ENCODE measurements at regions not wholly inside any gene's neighbourhood (a gene's known extent, or its start where the extent isn't known, plus 50 kb on each side); places are given as distances from the start of the nearest gene placed in this dataset.

DNA sequence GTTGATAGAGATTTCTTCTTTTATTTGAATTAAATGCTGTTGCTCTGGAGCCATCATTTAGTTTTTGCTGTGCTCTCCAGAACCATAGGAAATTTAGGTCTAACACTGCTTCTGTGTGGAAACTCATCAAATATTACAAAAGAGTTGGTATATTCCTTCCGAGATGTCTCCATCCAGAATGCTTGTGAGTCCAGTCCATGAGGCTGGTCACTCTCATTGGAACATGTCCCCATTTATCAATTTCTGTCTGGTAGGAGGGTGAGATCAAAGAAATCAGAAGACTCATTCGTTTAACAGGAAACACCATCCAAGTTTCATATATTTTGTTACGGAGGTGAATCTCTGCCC lies 52.4 kb upstream of the LMO2 start:
- Mint-ChIP-seq H3K4me3 (no peak overlapping the region), H3K9me3 (no peaks in the 10 kb centered on the region), H3K27me3 (ENCODE audit: low read depth) (no peaks in the 10 kb centered on the region), H3K27ac (no peak overlapping the region), H3K36me3 (no peaks in the 10 kb centered on the region), H3K4me1 (peaks cover 12% of the 10 kb centered on the region)
- TF ChIP-seq GTF2I (CRISPR knock-in tag; conservative IDR thresholded peaks at IDR 0.05) (no peak), NFATC4 (CRISPR knock-in tag; IDR thresholded peaks at IDR 0.05) (no peak), ELF4 (CRISPR knock-in tag; IDR thresholded peaks at IDR 0.05; ENCODE audit: low read depth) (no peak), GABPB1 (CRISPR knock-in tag; IDR thresholded peaks at IDR 0.05) (no peak), ATF1 (CRISPR knock-in tag; IDR thresholded peaks at IDR 0.05) (no peak), ZNF138 (CRISPR knock-in tag; conservative IDR thresholded peaks at IDR 0.05) (no peak), ZBTB21 (CRISPR knock-in tag; IDR thresholded peaks at IDR 0.05; ENCODE audit: borderline replicate concordance) (no peak), NFYB (CRISPR knock-in tag; conservative IDR thresholded peaks at IDR 0.05; ENCODE audit: low read depth) (no peak), CREB1 (CRISPR knock-in tag; IDR thresholded peaks at IDR 0.05) (no peak), TCF7 (CRISPR knock-in tag; IDR thresholded peaks at IDR 0.05; ENCODE audit: low read depth) (no peak), ESRRA (CRISPR knock-in tag; IDR thresholded peaks at IDR 0.05; ENCODE audit: borderline replicate concordance) (no peak)
- TF ChIP-seq, protein P1, sequence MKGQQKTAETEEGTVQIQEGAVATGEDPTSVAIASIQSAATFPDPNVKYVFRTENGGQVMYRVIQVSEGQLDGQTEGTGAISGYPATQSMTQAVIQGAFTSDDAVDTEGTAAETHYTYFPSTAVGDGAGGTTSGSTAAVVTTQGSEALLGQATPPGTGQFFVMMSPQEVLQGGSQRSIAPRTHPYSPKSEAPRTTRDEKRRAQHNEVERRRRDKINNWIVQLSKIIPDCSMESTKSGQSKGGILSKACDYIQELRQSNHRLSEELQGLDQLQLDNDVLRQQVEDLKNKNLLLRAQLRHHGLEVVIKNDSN (CRISPR knock-in tag; IDR thresholded peaks at IDR 0.05) = no peak
- TF ChIP-seq, protein P2, sequence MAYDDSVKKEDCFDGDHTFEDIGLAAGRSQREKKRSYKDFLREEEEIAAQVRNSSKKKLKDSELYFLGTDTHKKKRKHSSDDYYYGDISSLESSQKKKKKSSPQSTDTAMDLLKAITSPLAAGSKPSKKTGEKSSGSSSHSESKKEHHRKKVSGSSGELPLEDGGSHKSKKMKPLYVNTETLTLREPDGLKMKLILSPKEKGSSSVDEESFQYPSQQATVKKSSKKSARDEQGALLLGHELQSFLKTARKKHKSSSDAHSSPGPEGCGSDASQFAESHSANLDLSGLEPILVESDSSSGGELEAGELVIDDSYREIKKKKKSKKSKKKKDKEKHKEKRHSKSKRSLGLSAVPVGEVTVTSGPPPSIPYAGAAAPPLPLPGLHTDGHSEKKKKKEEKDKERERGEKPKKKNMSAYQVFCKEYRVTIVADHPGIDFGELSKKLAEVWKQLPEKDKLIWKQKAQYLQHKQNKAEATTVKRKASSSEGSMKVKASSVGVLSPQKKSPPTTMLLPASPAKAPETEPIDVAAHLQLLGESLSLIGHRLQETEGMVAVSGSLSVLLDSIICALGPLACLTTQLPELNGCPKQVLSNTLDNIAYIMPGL (CRISPR knock-in tag; IDR thresholded peaks at IDR 0.05) = no peak
- TF ChIP-seq, protein P3, sequence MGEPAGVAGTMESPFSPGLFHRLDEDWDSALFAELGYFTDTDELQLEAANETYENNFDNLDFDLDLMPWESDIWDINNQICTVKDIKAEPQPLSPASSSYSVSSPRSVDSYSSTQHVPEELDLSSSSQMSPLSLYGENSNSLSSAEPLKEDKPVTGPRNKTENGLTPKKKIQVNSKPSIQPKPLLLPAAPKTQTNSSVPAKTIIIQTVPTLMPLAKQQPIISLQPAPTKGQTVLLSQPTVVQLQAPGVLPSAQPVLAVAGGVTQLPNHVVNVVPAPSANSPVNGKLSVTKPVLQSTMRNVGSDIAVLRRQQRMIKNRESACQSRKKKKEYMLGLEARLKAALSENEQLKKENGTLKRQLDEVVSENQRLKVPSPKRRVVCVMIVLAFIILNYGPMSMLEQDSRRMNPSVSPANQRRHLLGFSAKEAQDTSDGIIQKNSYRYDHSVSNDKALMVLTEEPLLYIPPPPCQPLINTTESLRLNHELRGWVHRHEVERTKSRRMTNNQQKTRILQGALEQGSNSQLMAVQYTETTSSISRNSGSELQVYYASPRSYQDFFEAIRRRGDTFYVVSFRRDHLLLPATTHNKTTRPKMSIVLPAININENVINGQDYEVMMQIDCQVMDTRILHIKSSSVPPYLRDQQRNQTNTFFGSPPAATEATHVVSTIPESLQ (CRISPR knock-in tag; IDR thresholded peaks at IDR 0.05) = no peak
- TF ChIP-seq, protein P4, sequence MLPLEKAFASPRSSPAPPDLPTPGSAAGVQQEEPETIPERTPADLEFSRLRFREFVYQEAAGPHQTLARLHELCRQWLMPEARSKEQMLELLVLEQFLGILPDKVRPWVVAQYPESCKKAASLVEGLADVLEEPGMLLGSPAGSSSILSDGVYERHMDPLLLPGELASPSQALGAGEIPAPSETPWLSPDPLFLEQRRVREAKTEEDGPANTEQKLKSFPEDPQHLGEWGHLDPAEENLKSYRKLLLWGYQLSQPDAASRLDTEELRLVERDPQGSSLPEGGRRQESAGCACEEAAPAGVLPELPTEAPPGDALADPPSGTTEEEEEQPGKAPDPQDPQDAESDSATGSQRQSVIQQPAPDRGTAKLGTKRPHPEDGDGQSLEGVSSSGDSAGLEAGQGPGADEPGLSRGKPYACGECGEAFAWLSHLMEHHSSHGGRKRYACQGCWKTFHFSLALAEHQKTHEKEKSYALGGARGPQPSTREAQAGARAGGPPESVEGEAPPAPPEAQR (CRISPR knock-in tag; IDR thresholded peaks at IDR 0.05) = no peak
- TF ChIP-seq, protein P5, sequence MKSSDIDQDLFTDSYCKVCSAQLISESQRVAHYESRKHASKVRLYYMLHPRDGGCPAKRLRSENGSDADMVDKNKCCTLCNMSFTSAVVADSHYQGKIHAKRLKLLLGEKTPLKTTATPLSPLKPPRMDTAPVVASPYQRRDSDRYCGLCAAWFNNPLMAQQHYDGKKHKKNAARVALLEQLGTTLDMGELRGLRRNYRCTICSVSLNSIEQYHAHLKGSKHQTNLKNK (CRISPR knock-in tag; IDR thresholded peaks at IDR 0.05) = no peak
- TF ChIP-seq, protein P6, sequence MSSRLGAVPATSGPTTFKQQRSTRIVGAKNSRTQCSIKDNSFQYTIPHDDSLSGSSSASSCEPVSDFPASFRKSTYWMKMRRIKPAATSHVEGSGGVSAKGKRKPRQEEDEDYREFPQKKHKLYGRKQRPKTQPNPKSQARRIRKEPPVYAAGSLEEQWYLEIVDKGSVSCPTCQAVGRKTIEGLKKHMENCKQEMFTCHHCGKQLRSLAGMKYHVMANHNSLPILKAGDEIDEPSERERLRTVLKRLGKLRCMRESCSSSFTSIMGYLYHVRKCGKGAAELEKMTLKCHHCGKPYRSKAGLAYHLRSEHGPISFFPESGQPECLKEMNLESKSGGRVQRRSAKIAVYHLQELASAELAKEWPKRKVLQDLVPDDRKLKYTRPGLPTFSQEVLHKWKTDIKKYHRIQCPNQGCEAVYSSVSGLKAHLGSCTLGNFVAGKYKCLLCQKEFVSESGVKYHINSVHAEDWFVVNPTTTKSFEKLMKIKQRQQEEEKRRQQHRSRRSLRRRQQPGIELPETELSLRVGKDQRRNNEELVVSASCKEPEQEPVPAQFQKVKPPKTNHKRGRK (CRISPR knock-in tag; IDR thresholded peaks at IDR 0.05; ENCODE audit: borderline replicate concordance) = no peak
- TF ChIP-seq, protein P7, sequence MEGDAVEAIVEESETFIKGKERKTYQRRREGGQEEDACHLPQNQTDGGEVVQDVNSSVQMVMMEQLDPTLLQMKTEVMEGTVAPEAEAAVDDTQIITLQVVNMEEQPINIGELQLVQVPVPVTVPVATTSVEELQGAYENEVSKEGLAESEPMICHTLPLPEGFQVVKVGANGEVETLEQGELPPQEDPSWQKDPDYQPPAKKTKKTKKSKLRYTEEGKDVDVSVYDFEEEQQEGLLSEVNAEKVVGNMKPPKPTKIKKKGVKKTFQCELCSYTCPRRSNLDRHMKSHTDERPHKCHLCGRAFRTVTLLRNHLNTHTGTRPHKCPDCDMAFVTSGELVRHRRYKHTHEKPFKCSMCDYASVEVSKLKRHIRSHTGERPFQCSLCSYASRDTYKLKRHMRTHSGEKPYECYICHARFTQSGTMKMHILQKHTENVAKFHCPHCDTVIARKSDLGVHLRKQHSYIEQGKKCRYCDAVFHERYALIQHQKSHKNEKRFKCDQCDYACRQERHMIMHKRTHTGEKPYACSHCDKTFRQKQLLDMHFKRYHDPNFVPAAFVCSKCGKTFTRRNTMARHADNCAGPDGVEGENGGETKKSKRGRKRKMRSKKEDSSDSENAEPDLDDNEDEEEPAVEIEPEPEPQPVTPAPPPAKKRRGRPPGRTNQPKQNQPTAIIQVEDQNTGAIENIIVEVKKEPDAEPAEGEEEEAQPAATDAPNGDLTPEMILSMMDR (IDR thresholded peaks at IDR 0.05) = no peak
- TF ChIP-seq, protein P8, sequence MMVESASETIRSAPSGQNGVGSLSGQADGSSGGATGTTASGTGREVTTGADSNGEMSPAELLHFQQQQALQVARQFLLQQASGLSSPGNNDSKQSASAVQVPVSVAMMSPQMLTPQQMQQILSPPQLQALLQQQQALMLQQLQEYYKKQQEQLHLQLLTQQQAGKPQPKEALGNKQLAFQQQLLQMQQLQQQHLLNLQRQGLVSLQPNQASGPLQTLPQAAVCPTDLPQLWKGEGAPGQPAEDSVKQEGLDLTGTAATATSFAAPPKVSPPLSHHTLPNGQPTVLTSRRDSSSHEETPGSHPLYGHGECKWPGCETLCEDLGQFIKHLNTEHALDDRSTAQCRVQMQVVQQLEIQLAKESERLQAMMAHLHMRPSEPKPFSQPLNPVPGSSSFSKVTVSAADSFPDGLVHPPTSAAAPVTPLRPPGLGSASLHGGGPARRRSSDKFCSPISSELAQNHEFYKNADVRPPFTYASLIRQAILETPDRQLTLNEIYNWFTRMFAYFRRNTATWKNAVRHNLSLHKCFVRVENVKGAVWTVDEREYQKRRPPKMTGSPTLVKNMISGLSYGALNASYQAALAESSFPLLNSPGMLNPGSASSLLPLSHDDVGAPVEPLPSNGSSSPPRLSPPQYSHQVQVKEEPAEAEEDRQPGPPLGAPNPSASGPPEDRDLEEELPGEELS (CRISPR knock-in tag; IDR thresholded peaks at IDR 0.05) = no peak
- TF ChIP-seq, protein P9, sequence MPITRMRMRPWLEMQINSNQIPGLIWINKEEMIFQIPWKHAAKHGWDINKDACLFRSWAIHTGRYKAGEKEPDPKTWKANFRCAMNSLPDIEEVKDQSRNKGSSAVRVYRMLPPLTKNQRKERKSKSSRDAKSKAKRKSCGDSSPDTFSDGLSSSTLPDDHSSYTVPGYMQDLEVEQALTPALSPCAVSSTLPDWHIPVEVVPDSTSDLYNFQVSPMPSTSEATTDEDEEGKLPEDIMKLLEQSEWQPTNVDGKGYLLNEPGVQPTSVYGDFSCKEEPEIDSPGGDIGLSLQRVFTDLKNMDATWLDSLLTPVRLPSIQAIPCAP (CRISPR knock-in tag; IDR thresholded peaks at IDR 0.05) = no peak
- ChIA-PET POLR2A (no interaction called here), CTCF (interaction anchor here (2.6 kb wide), 1 partner anchor 44 kb away, joined by 7 read pairs; no protein-coding TSS in a partner anchor)
- ATAC-seq (no peak), DNase-seq (ENCODE audit: low spot score) (no peak)

Measured in WTC11 (cell line).